GM19468 (cell line): ENCODE measurements at regions not wholly inside any gene's neighbourhood (a gene's known extent, or its start where the extent isn't known, plus 50 kb on each side); places are given as distances from the start of the nearest gene placed in this dataset.

ENCODE experiments used
- ATAC-seq: cut with Tn5 transposase; IDR thresholded peaks from one replicate; pipeline ENCODE4 v1.9.1; 2021; ENCODE audit warnings: mild to moderate bottlenecking, moderate library complexity, moderate number of reproducible peaks; ENCODE audit not compliant: unreplicated experiment; ENCODE audit errors: extremely low read depth

GRCh38 chr9:1319436-1319835 lies 269.3 kb downstream of the DMRT2 start:
- ATAC-seq, result no peak

GRCh38 chr9:1320051-1320557 lies 269.9 kb downstream of the DMRT2 start:
- no peak for ATAC-seq

GRCh38 chr9:1320607-1321195 lies 270.5 kb downstream of the DMRT2 start:
- no peak for ATAC-seq

GRCh38 chr9:1327467-1327866 lies 277.3 kb downstream of the DMRT2 start:
- no peak for ATAC-seq

DNA sequence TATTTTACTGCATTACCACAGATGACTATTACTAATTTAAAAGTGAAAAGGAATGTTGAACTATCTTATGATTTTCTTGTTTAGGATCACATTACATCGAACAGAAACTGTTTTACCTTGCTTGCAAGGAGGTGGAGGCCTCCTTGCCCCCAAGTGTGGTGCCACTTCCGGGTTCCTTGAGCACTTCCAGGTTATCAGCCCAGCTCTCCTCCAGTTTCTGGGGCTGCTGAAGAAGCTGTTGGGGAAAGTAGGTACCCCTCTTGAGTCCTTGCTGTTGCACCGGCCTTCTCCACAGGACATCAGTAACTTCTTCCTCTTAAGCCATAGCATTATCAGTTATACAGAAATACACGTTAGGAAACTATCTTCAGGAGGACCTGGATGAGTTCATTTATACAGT lies 278.2 kb downstream of the DMRT2 start:
- no peak for ATAC-seq

- ATAC-seq, result no peak
These were observed 281.4 kb downstream of the DMRT2 start for GRCh38 chr9:1331546-1332038.

DNA sequence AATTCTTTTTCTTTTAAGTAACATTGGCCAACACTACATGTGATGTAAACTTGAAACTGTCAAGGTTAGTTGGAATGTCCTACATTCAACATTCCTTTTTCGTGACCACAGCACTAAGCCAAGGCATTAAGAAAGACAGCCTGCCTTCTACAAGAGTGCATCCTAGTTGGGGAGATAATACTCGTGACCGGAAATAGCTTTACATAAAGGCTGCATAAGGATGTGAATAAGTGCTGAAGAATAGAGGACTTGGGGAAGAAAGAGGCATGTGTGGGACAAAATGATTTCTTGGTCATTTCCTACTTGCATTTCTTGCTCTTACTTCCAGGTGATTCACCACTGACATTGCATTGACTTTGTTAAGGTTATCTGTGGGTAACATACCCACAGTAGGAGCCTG lies 282.0 kb downstream of the DMRT2 start:
- ATAC-seq, result no peak

GRCh38 chr9:1335174-1335573 lies 285.0 kb downstream of the DMRT2 start:
- no peak for ATAC-seq

GRCh38 chr9:1337169-1337568 lies 287.0 kb downstream of the DMRT2 start:
- no peak for ATAC-seq

- no peak for ATAC-seq
These were observed 290.2 kb downstream of the DMRT2 start for GRCh38 chr9:1340390-1340789.

GRCh38 chr9:1353291-1353690 lies 303.1 kb downstream of the DMRT2 start:
- no peak for ATAC-seq

DNA sequence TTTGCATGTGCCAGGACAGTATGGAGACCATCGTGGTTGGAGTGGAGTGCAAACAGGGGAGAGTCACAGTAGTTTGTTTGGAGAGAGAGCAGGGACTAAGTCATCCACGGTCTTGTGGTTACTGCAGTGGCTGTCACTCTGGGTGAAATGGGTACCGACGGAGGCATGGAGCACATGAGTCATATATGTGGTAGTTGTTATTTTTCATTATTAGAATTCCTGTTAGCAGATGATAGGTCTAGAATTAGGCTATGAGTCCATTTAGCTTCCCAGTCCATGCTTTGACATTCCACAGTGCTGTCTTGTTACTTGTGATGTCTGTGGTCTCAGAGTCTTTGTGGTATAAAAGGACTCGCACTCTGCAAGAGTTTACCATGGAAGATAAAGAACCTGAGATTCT lies 303.9 kb downstream of the DMRT2 start:
- no peak for ATAC-seq

- no peak for ATAC-seq
These were observed 304.4 kb downstream of the DMRT2 start for GRCh38 chr9:1354606-1355005.

DNA sequence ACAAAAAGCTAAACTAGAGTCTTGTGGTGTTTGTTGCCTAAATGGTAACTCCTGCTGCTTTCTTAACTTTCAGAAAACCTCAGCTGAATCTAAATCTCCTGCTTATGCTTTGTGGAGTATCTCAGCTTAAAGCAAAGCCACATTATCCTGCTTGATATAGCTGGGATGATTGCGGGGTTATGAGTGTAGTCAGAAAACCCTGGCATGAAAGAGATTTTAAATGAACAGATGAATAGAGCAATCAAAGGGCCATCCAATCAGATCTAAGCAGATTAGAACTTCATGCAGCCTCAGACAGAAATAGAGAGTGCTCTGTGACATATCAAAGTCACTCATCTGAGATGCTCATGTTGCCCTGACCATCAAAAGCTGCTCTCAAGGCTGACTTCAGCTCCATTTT lies 305.5 kb downstream of the DMRT2 start:
- no peak for ATAC-seq

GRCh38 chr9:1362845-1363244 lies 312.7 kb downstream of the DMRT2 start:
- ATAC-seq, result no peak

- no peak for ATAC-seq
These were observed 316.1 kb downstream of the DMRT2 start for GRCh38 chr9:1366276-1366675.

DNA sequence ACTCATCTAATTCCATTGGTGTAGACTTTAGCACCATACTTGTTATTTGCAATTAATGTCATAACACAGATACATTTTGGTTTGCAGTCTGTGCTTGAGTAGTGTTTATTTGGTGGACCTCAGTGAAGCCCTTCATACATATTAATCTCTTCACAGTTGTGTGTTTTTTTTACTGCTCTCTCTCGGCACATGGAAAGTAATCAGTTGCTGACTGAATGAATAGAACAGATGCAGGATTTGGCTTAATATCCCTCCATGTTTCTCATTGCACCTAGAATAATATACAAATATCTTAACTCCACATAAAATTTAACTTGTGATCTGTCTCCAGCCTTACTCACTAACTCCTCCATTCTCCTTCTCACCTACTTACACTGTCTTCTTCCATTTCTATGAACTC lies 319.1 kb downstream of the DMRT2 start:
- ATAC-seq, result no peak

GRCh38 chr9:1373445-1373844 lies 323.3 kb downstream of the DMRT2 start:
- ATAC-seq, result no peak

DNA sequence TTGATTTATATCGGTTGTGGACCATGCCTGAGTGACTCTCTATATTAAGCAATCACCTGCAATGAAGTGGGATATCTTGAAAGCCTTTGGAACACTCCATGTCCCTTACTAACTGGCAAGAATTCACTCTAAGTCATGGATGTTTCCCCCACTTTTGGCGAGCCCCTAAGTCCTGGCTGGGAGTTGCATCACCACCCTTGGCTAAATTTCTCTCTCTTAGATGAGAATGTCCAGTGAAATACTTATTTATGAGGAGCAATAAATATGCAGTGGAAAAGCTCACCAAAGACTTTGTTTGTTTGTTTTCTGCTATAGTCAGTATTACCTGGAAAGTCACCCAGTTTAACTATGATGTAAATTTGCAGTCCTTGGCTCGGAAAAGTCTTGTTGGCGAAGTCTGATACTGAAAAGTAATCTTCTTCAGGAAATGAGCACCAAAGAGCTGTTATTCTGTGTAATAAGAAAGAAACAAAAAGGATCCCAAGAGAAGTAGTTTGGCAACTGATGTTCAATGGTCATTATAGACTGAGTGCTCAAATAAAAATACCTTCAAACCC lies 333.8 kb downstream of the DMRT2 start:
- ATAC-seq, result no peak

- ATAC-seq, result no peak
These were observed 334.7 kb downstream of the DMRT2 start for GRCh38 chr9:1384816-1385215.

DNA sequence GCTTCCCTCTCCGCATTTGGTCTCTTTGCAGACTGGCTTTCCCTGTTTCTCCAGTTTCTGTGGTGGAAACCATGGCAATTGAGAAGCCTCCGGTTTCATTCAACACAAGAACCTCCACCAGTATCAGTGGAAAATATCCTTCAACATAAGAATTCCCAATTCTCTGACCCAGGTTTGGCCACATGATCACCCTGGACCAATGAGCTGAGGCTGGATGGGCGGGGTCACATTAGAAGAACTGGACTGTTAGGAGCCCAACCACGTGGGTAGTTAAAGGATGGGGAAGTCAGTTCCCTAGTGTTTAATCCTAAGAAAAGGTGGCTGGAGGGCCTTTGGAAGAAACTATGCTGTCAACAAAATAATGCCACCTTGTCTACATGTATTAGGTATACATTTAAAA lies 336.3 kb downstream of the DMRT2 start:
- no peak for ATAC-seq

GRCh38 chr9:1388216-1388615 lies 338.1 kb downstream of the DMRT2 start:
- ATAC-seq, result no peak
